Neural cell (in vitro differentiated cells): ENCODE measurements at regions not wholly inside any gene's neighbourhood (a gene's known extent, or its start where the extent isn't known, plus 50 kb on each side); places are given as distances from the start of the nearest gene placed in this dataset.

Experiments used
- H2AFZ ChIP-seq: fragments of 200-600, 300-800 bp; sonication (generic), shearing (Covaris generic); 2 replicates; pipeline ENCODE4 v1.6.0; 2014; ENCODE audit warnings: low read depth, mild to moderate bottlenecking, antibody characterized with exemption, low read length, moderate library complexity
- H3F3A ChIP-seq: fragments of 200-600 bp; shearing (Covaris generic); 2 replicates; pipeline ENCODE4 v1.6.1; 2016; ENCODE audit warnings: mild to moderate bottlenecking, moderate library complexity, mixed read lengths, antibody characterized with exemption, low read length; ENCODE audit not compliant: insufficient read depth, poor library complexity, severe bottlenecking
- H3K27ac ChIP-seq: fragments of 200-600, 300-800 bp; sonication (generic), shearing (Covaris generic); 2 replicates; pipeline ENCODE4 v1.5.1; 2014; ENCODE audit warnings: mild to moderate bottlenecking, low read length, moderate library complexity
- H3K27me3 ChIP-seq: fragments of 300-800, 200-600 bp; sonication (generic), shearing (Covaris generic); 2 replicates; pipeline ENCODE4 v1.6.0; 2014; ENCODE audit warnings: mild to moderate bottlenecking, low read depth, low read length, moderate library complexity; ENCODE audit not compliant: insufficient read depth
- H3K36me3 ChIP-seq: fragments of 300-800, 200-600 bp; sonication (generic), shearing (Covaris generic); 2 replicates; pipeline ENCODE4 v1.5.1; 2014; ENCODE audit warnings: mild to moderate bottlenecking, antibody characterized with exemption, low read length, moderate library complexity; ENCODE audit not compliant: insufficient read depth
- H3K4me2 ChIP-seq: fragments of 300-800, 200-600 bp; sonication (generic), shearing (Covaris generic); 2 replicates; pipeline ENCODE4 v1.6.0; 2014; ENCODE audit warnings: mild to moderate bottlenecking, low read length
- H3K4me3 ChIP-seq: fragments of 300-800, 200-600 bp; sonication (generic), shearing (Covaris generic); 2 replicates; pipeline ENCODE4 v1.5.1; 2014; ENCODE audit warnings: mild to moderate bottlenecking, low read length, moderate library complexity
- H3K79me2 ChIP-seq: fragments of 200-600 bp; shearing (Covaris generic); replicated peaks from 2 replicates; pipeline ENCODE4 v1.6.0; 2014; ENCODE audit warnings: mild to moderate bottlenecking, low read length, moderate library complexity; ENCODE audit not compliant: insufficient read depth
- H3K9ac ChIP-seq: fragments of 300-800, 200-600 bp; sonication (generic), shearing (Covaris generic); 2 replicates; pipeline ENCODE4 v1.6.1; 2016; ENCODE audit warnings: mild to moderate bottlenecking, low read length, mixed read lengths
- H3K9me2 ChIP-seq: fragments of 200-600 bp; shearing (Covaris generic); 2 replicates; pipeline ENCODE4 v1.6.1; 2016; ENCODE audit warnings: mild to moderate bottlenecking, low read length, mixed read lengths; ENCODE audit not compliant: insufficient read depth
- H3K9me3 ChIP-seq: fragments of 200-600, 300-800 bp; sonication (generic), shearing (Covaris generic); 2 replicates; pipeline ENCODE4 v1.6.1; 2016; ENCODE audit warnings: mild to moderate bottlenecking, mixed run types, low read length, moderate library complexity, mixed read lengths
- H4K20me1 ChIP-seq: fragments of 200-600 bp; shearing (Covaris generic); 2 replicates; pipeline ENCODE4 v1.6.1; 2016; ENCODE audit warnings: mild to moderate bottlenecking, mixed run types; ENCODE audit not compliant: insufficient read depth
- CTCF ChIP-seq: fragments of 450-650 bp; IDR thresholded peaks from 2 replicates; pipeline ENCODE4 v1.5.1; 2014; ENCODE audit warnings: antibody characterized with exemption, mild to moderate bottlenecking, moderate library complexity; ENCODE audit not compliant: poor library complexity, severe bottlenecking
- EP300 ChIP-seq: fragments of 450-650 bp; conservative IDR thresholded peaks from 2 replicates; pipeline ENCODE4 v1.6.1; 2014; ENCODE audit warnings: antibody characterized with exemption, mild to moderate bottlenecking, moderate library complexity; ENCODE audit not compliant: poor library complexity, severe bottlenecking
- EZH2 ChIP-seq: fragments of 200-600, 300-800 bp; shearing (Covaris generic), sonication (generic); IDR thresholded peaks from 2 replicates; pipeline ENCODE4 v1.6.1; 2014; ENCODE audit warnings: antibody characterized with exemption, low read length, borderline replicate concordance, mild to moderate bottlenecking; ENCODE audit not compliant: insufficient read depth, poor library complexity, severe bottlenecking
- MXI1 ChIP-seq: fragments of 450-650 bp; conservative IDR thresholded peaks from 2 replicates; pipeline ENCODE4 v1.6.1; 2014; ENCODE audit warnings: antibody characterized with exemption, mild to moderate bottlenecking; ENCODE audit not compliant: poor library complexity, severe bottlenecking
- POLR2AphosphoS5 ChIP-seq: IDR thresholded peaks from 2 replicates; pipeline ENCODE4 v1.6.1; 2012
- RAD21 ChIP-seq: fragments of 450-650 bp; conservative IDR thresholded peaks from 2 replicates; pipeline ENCODE4 v1.6.1; 2014; ENCODE audit warnings: antibody characterized with exemption, mild to moderate bottlenecking, moderate library complexity
- REST ChIP-seq: IDR thresholded peaks from 2 replicates; pipeline ENCODE4 v1.6.1; 2012; ENCODE audit warnings: borderline replicate concordance
- SMC3 ChIP-seq: fragments of 450-650 bp; conservative IDR thresholded peaks from 2 replicates; pipeline ENCODE4 v1.6.1; 2014; ENCODE audit warnings: antibody characterized with exemption, mild to moderate bottlenecking, moderate library complexity; ENCODE audit not compliant: poor library complexity
- TAF1 ChIP-seq: IDR thresholded peaks from 2 replicates; pipeline ENCODE4 v1.6.1; 2012; ENCODE audit warnings: low read depth

- Histone ChIP-seq H3K4me3 (no peak overlapping the region), H3K9me3 (no peaks in the 10 kb centered on the region), H3K9me2 (no peaks in the 10 kb centered on the region), H3K79me2 (no peaks in the 10 kb centered on the region), H3K36me3 (no peaks in the 10 kb centered on the region), H2AFZ (no peak overlapping the region), H4K20me1 (no peaks in the 10 kb centered on the region), H3K27ac (no peak overlapping the region), H3F3A (no peaks in the 10 kb centered on the region), H3K4me2 (no peak overlapping the region), H3K27me3 (no peaks in the 10 kb centered on the region), H3K9ac (no peak overlapping the region)
- TF ChIP-seq SMC3 (no peak), CTCF (no peak), REST (no peak), RAD21 (no peak), EZH2 (no peak), TAF1 (no peak), EP300 (no peak)
These were observed 1123.2 kb downstream of the TBL1XR1 start for GRCh38 chr3:176074096-176074495.

GRCh38 chr3:176071943-176072342 is 1125.3 kb downstream of the TBL1XR1 start:
- Histone ChIP-seq H3K36me3 (no peaks in the 10 kb centered on the region), H3K27ac (no peak overlapping the region), H4K20me1 (no peaks in the 10 kb centered on the region)

More at GRCh38 chr3:176071943-176072342, 1125.3 kb downstream of the TBL1XR1 start:
- Histone ChIP-seq H3K27me3 (no peaks in the 10 kb centered on the region), H3K9me2 (no peaks in the 10 kb centered on the region), H2AFZ (no peak overlapping the region), H3F3A (no peaks in the 10 kb centered on the region), H3K9me3 (no peaks in the 10 kb centered on the region), H3K79me2 (no peaks in the 10 kb centered on the region), H3K4me3 (no peak overlapping the region), H3K4me2 (no peak overlapping the region), H3K9ac (no peak overlapping the region)
- TF ChIP-seq EP300: no peak
- TF ChIP-seq MXI1: no peak
- TF ChIP-seq EZH2: no peak
- TF ChIP-seq CTCF: no peak
- no peak for TF ChIP-seq POLR2AphosphoS5
- no peak for TF ChIP-seq TAF1
- TF ChIP-seq REST: no peak
- TF ChIP-seq SMC3: no peak
